IMR-90 (cell line): ENCODE measurements at regions not wholly inside any gene's neighbourhood (a gene's known extent, or its start where the extent isn't known, plus 50 kb on each side); places are given as distances from the start of the nearest gene placed in this dataset.

Experiments
- ATAC-seq: fragments of 200-7000 bp; cut with Tn5 transposase; 2 replicates; pipeline ENCODE4 v1.9.1; 2020; ENCODE audit warnings: low read depth, mild to moderate bottlenecking, moderate library complexity
- BruUV-seq: library from RNA; stranded (reverse); fragments of 400-500 nt; replicated peaks from 2 replicates; lab custom pipeline; 2021; lab: Mats Ljungman, UMichigan
- CTCF ChIA-PET: fragments of 300-600 bp; formaldehyde crosslinking; extraction: SDS; loops from one replicate; lab custom pipeline; 2021; ENCODE audit warnings: antibody characterized with exemption; lab: Yijun Ruan, JAX
- POLR2A ChIA-PET: fragments of 300-600 bp; sonication (Branson Sonifier 250); formaldehyde crosslinking; loops from one replicate; lab custom pipeline; 2022; ENCODE audit warnings: antibody characterized with exemption; ENCODE audit not compliant: unreplicated experiment; lab: Charles Lee
- DNase-seq: peaks from one replicate; pipeline ENCODE4 v3.0.0; 2013
- H2AFZ ChIP-seq: replicated peaks from 2 replicates; pipeline ENCODE3; 2013; ENCODE audit warnings: low read length, mild to moderate bottlenecking; ENCODE audit not compliant: poor library complexity
- H2AK5ac ChIP-seq: 2 replicates; pipeline ENCODE4 v1.6.1; 2013; ENCODE audit warnings: low read depth, low read length, inconsistent platforms
- H2AK9ac ChIP-seq: replicated peaks from 2 replicates; pipeline ENCODE3; 2013; ENCODE audit warnings: mild to moderate bottlenecking, low read depth, low read length, moderate library complexity; ENCODE audit not compliant: poor library complexity
- H2BK120ac ChIP-seq: 2 replicates; pipeline ENCODE4 v1.6.1; 2013; ENCODE audit warnings: low read depth, low read length, inconsistent platforms
- H2BK15ac ChIP-seq: 3 replicates; pipeline ENCODE4 v1.6.1; 2013; ENCODE audit warnings: low read depth, low read length, inconsistent platforms
- H2BK20ac ChIP-seq: 2 replicates; pipeline ENCODE4 v1.6.1; 2013; ENCODE audit warnings: low read depth, mild to moderate bottlenecking, inconsistent platforms, low read length, moderate library complexity
- H2BK5ac ChIP-seq: 2 replicates; pipeline ENCODE4 v1.6.1; 2013; ENCODE audit warnings: mild to moderate bottlenecking, low read depth, low read length, inconsistent platforms; ENCODE audit not compliant: poor library complexity, severe bottlenecking
- H3K14ac ChIP-seq: replicated peaks from 2 replicates; pipeline ENCODE4 v1.6.1; 2013; ENCODE audit warnings: low read depth, low read length, inconsistent platforms
- H3K18ac ChIP-seq: 2 replicates; pipeline ENCODE4 v1.6.1; 2013; ENCODE audit warnings: low read depth, low read length, control low read depth
- H3K23ac ChIP-seq: 2 replicates; pipeline ENCODE4 v1.6.1; 2013; ENCODE audit warnings: low read depth, low read length, inconsistent platforms
- H3K27ac ChIP-seq: 2 replicates; pipeline ENCODE4 v1.5.1; 2013; ENCODE audit warnings: mild to moderate bottlenecking, control low read depth, low read length; ENCODE audit not compliant: insufficient read depth
- H3K27me3 ChIP-seq: 2 replicates; pipeline ENCODE4 v1.6.1; 2013; ENCODE audit warnings: low read length; ENCODE audit not compliant: control insufficient read depth, insufficient read depth
- H3K36me3 ChIP-seq: 2 replicates; pipeline ENCODE4 v1.6.1; 2013; ENCODE audit warnings: low read length, mixed read lengths; ENCODE audit not compliant: control insufficient read depth, insufficient read depth
- H3K4ac ChIP-seq: 2 replicates; pipeline ENCODE4 v1.6.1; 2013; ENCODE audit warnings: low read depth, low read length, inconsistent platforms
- H3K4me1 ChIP-seq: 2 replicates; pipeline ENCODE4 v1.6.1; 2013; ENCODE audit warnings: low read length, mixed read lengths; ENCODE audit not compliant: control insufficient read depth, insufficient read depth
- H3K4me2 ChIP-seq: 2 replicates; pipeline ENCODE4 v1.6.1; 2013; ENCODE audit warnings: low read depth, mild to moderate bottlenecking, control low read depth, low read length, moderate library complexity
- H3K4me3 ChIP-seq: 2 replicates; pipeline ENCODE4 v1.5.1; 2013; ENCODE audit warnings: low read depth, mild to moderate bottlenecking, control low read depth, low read length, moderate library complexity; ENCODE audit not compliant: insufficient read depth
- H3K56ac ChIP-seq: 2 replicates; pipeline ENCODE4 v1.6.1; 2013; ENCODE audit warnings: low read length, inconsistent platforms; ENCODE audit not compliant: insufficient read depth; ENCODE audit errors: extremely low read depth
- H3K79me1 ChIP-seq, 2 experiments: 2 replicates each; pipeline ENCODE4 v1.6.1; 2013; ENCODE audit warnings: low read length in 2 of 2, inconsistent platforms in 1 of 2, low read depth in 1 of 2
- H3K9ac ChIP-seq: 2 replicates; pipeline ENCODE4 v1.6.1; 2013; ENCODE audit warnings: low read depth, low read length, control low read depth
- H3K9me1 ChIP-seq: 2 replicates; pipeline ENCODE4 v1.6.1; 2013; ENCODE audit warnings: low read length, inconsistent platforms; ENCODE audit not compliant: insufficient read depth
- H3K9me3 ChIP-seq: 2 replicates; pipeline ENCODE4 v1.6.1; 2013; ENCODE audit warnings: low read length; ENCODE audit not compliant: control insufficient read depth, insufficient read depth
- H4K20me1 ChIP-seq: 2 replicates; pipeline ENCODE4 v1.6.1; 2013; ENCODE audit warnings: low read length, inconsistent platforms; ENCODE audit not compliant: insufficient read depth
- H4K5ac ChIP-seq: 2 replicates; pipeline ENCODE4 v1.6.1; 2013; ENCODE audit warnings: mild to moderate bottlenecking, low read depth, low read length, control low read depth
- H4K8ac ChIP-seq, 2 experiments: 2 replicates each; pipeline ENCODE4 v1.6.1; 2013; ENCODE audit warnings: low read depth in 2 of 2, low read length in 2 of 2, control low read depth in 1 of 2, inconsistent platforms in 1 of 2
- H4K91ac ChIP-seq: 2 replicates; pipeline ENCODE4 v1.6.1; 2013; ENCODE audit warnings: low read depth, low read length, inconsistent platforms; ENCODE audit not compliant: insufficient read depth
- BHLHE40 ChIP-seq: fragments of 150-350 bp; IDR thresholded peaks from 2 replicates; pipeline ENCODE4 v1.6.1; 2016; ENCODE audit warnings: mild to moderate bottlenecking, low read depth, low read length
- CHD1 ChIP-seq: IDR thresholded peaks from 2 replicates; pipeline ENCODE4 v1.6.1; 2012; ENCODE audit warnings: low read depth, low read length, improper control_type of control experiment
- MAZ ChIP-seq: IDR thresholded peaks from 2 replicates; pipeline ENCODE4 v1.6.1; 2012; ENCODE audit warnings: low read depth, mild to moderate bottlenecking, low read length, improper control_type of control experiment, moderate library complexity, borderline replicate concordance
- MXI1 ChIP-seq: IDR thresholded peaks from 2 replicates; pipeline ENCODE4 v1.6.1; 2012; ENCODE audit warnings: low read depth, mild to moderate bottlenecking, low read length, moderate library complexity, borderline replicate concordance
- NFE2L2 ChIP-seq: fragments of 150-350 bp; IDR thresholded peaks from 2 replicates; pipeline ENCODE4 v1.6.1; 2016; ENCODE audit warnings: low read depth, mild to moderate bottlenecking, low read length
- RAD21 ChIP-seq: IDR thresholded peaks from 2 replicates; pipeline ENCODE4 v1.6.1; 2012; ENCODE audit warnings: low read length, improper control_type of control experiment
- dilution Hi-C: fragments of 300-500 bp; cut with HindIII; formaldehyde crosslinking; loops from one replicate; pipeline ENCODE4 v1.14.3; 2018; ENCODE audit warnings: low sequenced_read_pairs; ENCODE audit not compliant: unreplicated experiment
- in situ Hi-C: fragments of 300-500 bp; cut with MboI; formaldehyde crosslinking; loops from 3 replicates; pipeline ENCODE4 v1.14.3; 2019; ENCODE audit warnings: low sequenced_read_pairs, inconsistent platforms, mixed read lengths
- intact Hi-C: fragments of 100-400 bp; cut with micrococcal nuclease; formaldehyde crosslinking; loops from 2 replicates; pipeline ENCODE4 v1.10.0; 2022
- TF ChIP-seq, protein P1 (sequence below): fragments of 150-350 bp; IDR thresholded peaks from 2 replicates; pipeline ENCODE4 v1.6.1; 2017; ENCODE audit warnings: mild to moderate bottlenecking, antibody characterized with exemption, low read length, low read depth

DNA sequence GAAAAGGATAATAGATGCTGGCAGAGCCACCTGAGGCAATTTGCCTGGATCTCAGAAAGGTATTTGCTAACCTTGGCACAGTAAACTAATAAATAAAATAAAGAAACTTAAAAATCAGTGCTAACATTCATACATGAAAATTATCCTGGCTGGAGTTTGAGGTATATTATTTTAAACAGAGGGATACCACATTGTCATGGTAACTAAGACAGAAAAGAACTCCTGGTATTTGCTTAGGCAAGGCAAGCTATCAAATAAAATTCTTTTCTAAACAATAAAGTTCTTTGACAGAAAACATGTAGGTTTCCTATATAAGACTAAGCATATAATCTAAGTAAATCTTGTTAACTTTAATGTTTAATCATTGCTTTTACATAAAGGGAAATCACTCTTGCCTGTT is 218.8 kb downstream of the MAGEB17 start:
- Histone ChIP-seq H4K5ac (no peak overlapping the region), H3K56ac (no peak overlapping the region), H3K18ac (no peak overlapping the region), H2BK15ac (no peak overlapping the region), H3K9ac (no peak overlapping the region), H3K4ac (no peak overlapping the region), H2BK120ac (no peak overlapping the region), H3K9me1 (no peaks in the 10 kb centered on the region), H3K79me1 (no peaks in the 10 kb centered on the region), H2AK9ac (no peak overlapping the region), H3K36me3 (no peaks in the 10 kb centered on the region), H3K23ac (no peak overlapping the region), H3K4me3 (no peak overlapping the region), H3K14ac (no peak overlapping the region), H2BK20ac (no peak overlapping the region), H3K4me2 (no peak overlapping the region), H4K20me1 (no peaks in the 10 kb centered on the region), H4K91ac (no peak overlapping the region), H3K27ac (no peak overlapping the region), H3K4me1 (no peaks in the 10 kb centered on the region; the same call in 1 of the 2 replicates), H2AFZ (no peak overlapping the region), H2BK5ac (no peak overlapping the region), H2AK5ac (no peak overlapping the region), H3K27me3 (no peaks in the 10 kb centered on the region), H4K8ac (no peak overlapping the region), H3K9me3 (no peaks in the 10 kb centered on the region; the same call in 1 of the 2 replicates)
- ChIA-PET CTCF (no interaction called here), POLR2A (no interaction called here)
- dilution Hi-C loops (no loop called here), intact Hi-C loops (no loop called here), in situ Hi-C loops (no loop called here)
- DNase-seq, result peak; percentile 15
- ATAC-seq, result peak; percentile 49; the same call in 1 of the 2 replicates
- BruUV-seq, result no TSS peak
- TF ChIP-seq, protein P1, sequence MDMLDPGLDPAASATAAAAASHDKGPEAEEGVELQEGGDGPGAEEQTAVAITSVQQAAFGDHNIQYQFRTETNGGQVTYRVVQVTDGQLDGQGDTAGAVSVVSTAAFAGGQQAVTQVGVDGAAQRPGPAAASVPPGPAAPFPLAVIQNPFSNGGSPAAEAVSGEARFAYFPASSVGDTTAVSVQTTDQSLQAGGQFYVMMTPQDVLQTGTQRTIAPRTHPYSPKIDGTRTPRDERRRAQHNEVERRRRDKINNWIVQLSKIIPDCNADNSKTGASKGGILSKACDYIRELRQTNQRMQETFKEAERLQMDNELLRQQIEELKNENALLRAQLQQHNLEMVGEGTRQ, result no peak
- TF ChIP-seq NFE2L2, result no peak
- no peak for TF ChIP-seq RAD21
- no peak for TF ChIP-seq MXI1
- no peak for TF ChIP-seq MAZ
- TF ChIP-seq BHLHE40, result no peak
- no peak for TF ChIP-seq CHD1
